ENCODE measurements at regions not wholly inside any gene's neighbourhood (a gene's known extent, or its start where the extent isn't known, plus 50 kb on each side); places are given as distances from the start of the nearest gene placed in this dataset.
"Not testable (repeated sequence)": the region's sequence is repeated elsewhere in the genome, so short reads cannot be mapped to it uniquely, and the experiment has no call there.

- Histone ChIP-seq H3K9me3 (no peaks in the 10 kb centered on the region), H3K4me3 (no peak overlapping the region), H3K27me3 (no peaks in the 10 kb centered on the region), H3K36me3 (no peaks in the 10 kb centered on the region)
- no peak for DNase-seq
Measured at GRCh38 chr14:106067935-106068334, 541.6 kb downstream of the TMEM121 start.

- no peak overlapping the region for H3K4me3 ChIP-seq
- H3K36me3 ChIP-seq: no peaks in the 10 kb centered on the region
- H3K27me3 ChIP-seq: no peaks in the 10 kb centered on the region
- no peak for DNase-seq
- no peaks in the 10 kb centered on the region for H3K9me3 ChIP-seq
Measured at GRCh38 chr14:106069804-106070625, 543.6 kb downstream of the TMEM121 start.

DNA sequence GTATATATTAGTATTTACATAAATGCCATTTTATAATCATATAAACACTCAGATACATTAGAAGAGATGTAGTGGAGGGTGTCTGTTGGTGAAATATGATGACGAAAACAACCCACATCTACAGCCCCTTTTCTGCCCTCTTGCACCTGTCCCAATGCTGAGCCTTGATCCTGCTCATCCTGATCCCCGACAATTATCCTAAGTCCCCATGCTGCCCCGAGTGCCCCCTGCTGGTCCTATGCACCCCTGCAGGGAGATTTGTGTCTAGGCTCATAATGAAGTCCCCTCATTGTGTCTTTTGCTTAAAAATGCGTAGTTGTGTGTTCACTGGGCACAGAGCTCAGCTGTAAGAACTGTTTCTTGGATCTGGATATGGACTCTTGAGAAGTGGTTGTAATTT is 554.5 kb downstream of the TMEM121 start:
- DNase-seq: no peak
- no peaks in the 10 kb centered on the region for H3K27me3 ChIP-seq
- no peaks in the 10 kb centered on the region for H3K9me3 ChIP-seq
- H3K4me3 ChIP-seq: no peak overlapping the region
- H3K36me3 ChIP-seq: no peaks in the 10 kb centered on the region

GRCh38 chr14:106081721-106082120 is 555.3 kb downstream of the TMEM121 start:
- not testable (repeated sequence) for DNase-seq

GRCh38 chr14:106083082-106083481 is 556.7 kb downstream of the TMEM121 start:
- no peaks in the 10 kb centered on the region for H3K9me3 ChIP-seq
- H3K4me3 ChIP-seq: no peak overlapping the region
- no peaks in the 10 kb centered on the region for H3K27me3 ChIP-seq
- DNase-seq: no peak
- H3K36me3 ChIP-seq: no peaks in the 10 kb centered on the region

More at GRCh38 chr14:106081721-106082120, 555.3 kb downstream of the TMEM121 start:
- H3K9me3 ChIP-seq, H3K36me3 ChIP-seq, H3K4me3 ChIP-seq, H3K27me3 ChIP-seq: not testable (repeated sequence)

- DNase-seq: no peak
- H3K36me3 ChIP-seq: no peaks in the 10 kb centered on the region
- no peaks in the 10 kb centered on the region for H3K9me3 ChIP-seq
- H3K4me3 ChIP-seq: no peak overlapping the region
- no peaks in the 10 kb centered on the region for H3K27me3 ChIP-seq
Measured at GRCh38 chr14:106087837-106088236, 561.5 kb downstream of the TMEM121 start.

DNA sequence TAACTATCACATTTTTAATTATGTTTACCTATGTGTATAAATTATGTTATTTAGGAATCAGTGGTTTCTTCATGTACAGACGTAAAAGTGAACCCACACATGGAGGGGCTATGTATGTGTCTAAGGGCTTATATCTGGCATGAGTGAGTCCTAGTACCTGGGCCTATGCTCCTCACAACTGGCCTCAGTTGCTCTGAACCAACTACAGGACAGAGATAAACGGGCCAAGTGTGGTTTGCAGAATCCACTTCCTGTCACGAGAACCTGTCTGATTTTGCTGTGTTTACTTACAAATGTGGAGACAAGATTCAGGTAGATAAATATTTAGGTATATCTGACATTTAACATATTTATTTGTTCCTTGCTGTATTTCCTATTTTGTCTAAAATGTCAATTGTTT is 562.5 kb downstream of the TMEM121 start:
- H3K36me3 ChIP-seq, H3K27me3 ChIP-seq, H3K4me3 ChIP-seq, DNase-seq, H3K9me3 ChIP-seq: not testable (repeated sequence)

DNA sequence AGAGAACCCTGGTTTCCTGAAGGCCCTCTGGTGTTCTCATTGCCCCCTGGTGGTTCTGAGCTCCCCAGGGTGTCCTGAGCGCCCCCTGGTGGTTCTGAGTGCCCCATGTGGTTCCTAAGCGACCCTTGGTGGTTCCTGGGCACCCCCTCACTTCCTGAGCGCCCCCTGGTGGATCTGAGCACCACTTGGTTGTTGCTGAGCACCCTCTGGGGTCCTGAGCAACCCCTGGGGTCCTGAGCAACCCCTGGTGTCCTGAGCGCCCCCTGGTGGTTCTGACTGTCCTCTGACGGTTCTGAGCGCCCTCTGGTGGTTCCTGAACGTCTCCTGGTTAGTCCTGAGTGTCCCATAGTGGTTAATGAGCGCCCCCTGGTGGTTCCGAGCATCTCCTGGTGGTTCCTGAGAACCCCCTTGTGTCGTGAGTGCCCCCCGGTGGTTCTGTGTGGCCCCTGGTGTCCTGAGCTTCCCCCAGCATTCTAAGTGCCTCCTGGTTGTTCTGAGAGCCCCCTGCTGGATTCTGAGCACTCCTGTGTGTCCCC is 568.3 kb downstream of the TMEM121 start:
- DNase-seq: peak; percentile 18
- H3K36me3 ChIP-seq: no peaks in the 10 kb centered on the region

GRCh38 chr14:106107703-106108102 is 581.3 kb downstream of the TMEM121 start:
- Histone ChIP-seq H3K4me3 (no peak overlapping the region), H3K36me3 (no peaks in the 10 kb centered on the region), H3K27me3 (no peaks in the 10 kb centered on the region), H3K9me3 (no peaks in the 10 kb centered on the region)
- no peak for DNase-seq

More for the DNA sequence above, 568.3 kb downstream of the TMEM121 start:
- no peak overlapping the region for H3K4me3 ChIP-seq
- no peaks in the 10 kb centered on the region for H3K9me3 ChIP-seq
- H3K27me3 ChIP-seq: no peaks in the 10 kb centered on the region

DNA sequence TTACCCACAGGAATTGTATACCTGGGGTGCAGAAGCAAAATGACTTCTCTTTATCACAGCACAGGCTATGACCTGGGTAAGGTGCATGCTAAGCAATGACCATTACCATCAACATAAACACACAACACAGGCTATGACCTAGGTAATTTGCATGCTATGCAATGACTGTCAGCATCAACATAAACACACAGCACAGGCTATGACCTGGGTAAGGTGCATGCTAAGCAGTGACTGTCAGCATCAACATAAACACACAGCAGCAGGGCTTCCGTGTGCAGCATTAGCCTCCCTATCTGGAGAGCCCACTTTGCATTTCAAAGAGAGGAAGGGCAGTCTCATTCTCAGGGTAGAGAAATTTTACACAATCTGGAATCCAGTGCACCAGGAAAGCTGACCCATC is 583.0 kb downstream of the TMEM121 start:
- H3K4me3 ChIP-seq: no peak overlapping the region

GRCh38 chr14:106115401-106115800 is 589.0 kb downstream of the TMEM121 start:
- H3K36me3 ChIP-seq: no peaks in the 10 kb centered on the region
- no peak overlapping the region for H3K4me3 ChIP-seq
- no peak for DNase-seq
- no peaks in the 10 kb centered on the region for H3K9me3 ChIP-seq
- no peaks in the 10 kb centered on the region for H3K27me3 ChIP-seq

More for the DNA sequence above, 583.0 kb downstream of the TMEM121 start:
- Histone ChIP-seq H3K36me3 (no peaks in the 10 kb centered on the region), H3K9me3 (no peaks in the 10 kb centered on the region), H3K27me3 (no peaks in the 10 kb centered on the region)
- no peak for DNase-seq

- H3K27me3 ChIP-seq, DNase-seq, H3K36me3 ChIP-seq, H3K4me3 ChIP-seq, H3K9me3 ChIP-seq: not testable (repeated sequence)
Measured at GRCh38 chr14:106116339-106116930, 590.1 kb downstream of the TMEM121 start.

GRCh38 chr14:106120101-106120500 is 593.7 kb downstream of the TMEM121 start:
- DNase-seq: no peak
- Histone ChIP-seq H3K36me3 (no peaks in the 10 kb centered on the region), H3K9me3 (no peaks in the 10 kb centered on the region)

DNA sequence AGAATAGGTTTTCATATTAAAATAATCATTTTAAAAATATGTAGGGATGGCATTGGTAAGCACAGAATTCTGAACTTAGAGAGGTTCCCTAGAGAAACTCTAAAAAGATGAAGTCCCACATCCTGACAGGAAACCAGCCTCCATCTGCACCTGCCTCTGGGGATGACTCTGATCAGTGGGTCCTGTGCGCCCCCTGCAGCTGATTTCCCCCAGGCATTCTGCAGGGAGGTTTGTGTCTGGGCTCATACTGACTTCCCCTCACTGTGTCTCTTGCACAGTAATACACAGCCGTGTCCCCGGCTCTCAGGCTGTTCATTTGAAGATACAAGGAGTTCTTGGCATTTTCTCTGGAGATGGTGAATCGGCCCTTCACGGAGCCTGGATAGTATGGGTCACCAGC is 602.9 kb downstream of the TMEM121 start:
- Histone ChIP-seq H3K9me3 (no peaks in the 10 kb centered on the region), H3K36me3 (no peaks in the 10 kb centered on the region), H3K4me3 (no peak overlapping the region), H3K27me3 (no peaks in the 10 kb centered on the region)
- no peak for DNase-seq

More at GRCh38 chr14:106120101-106120500, 593.7 kb downstream of the TMEM121 start:
- H3K4me3 ChIP-seq: no peak overlapping the region
- H3K27me3 ChIP-seq: no peaks in the 10 kb centered on the region

DNA sequence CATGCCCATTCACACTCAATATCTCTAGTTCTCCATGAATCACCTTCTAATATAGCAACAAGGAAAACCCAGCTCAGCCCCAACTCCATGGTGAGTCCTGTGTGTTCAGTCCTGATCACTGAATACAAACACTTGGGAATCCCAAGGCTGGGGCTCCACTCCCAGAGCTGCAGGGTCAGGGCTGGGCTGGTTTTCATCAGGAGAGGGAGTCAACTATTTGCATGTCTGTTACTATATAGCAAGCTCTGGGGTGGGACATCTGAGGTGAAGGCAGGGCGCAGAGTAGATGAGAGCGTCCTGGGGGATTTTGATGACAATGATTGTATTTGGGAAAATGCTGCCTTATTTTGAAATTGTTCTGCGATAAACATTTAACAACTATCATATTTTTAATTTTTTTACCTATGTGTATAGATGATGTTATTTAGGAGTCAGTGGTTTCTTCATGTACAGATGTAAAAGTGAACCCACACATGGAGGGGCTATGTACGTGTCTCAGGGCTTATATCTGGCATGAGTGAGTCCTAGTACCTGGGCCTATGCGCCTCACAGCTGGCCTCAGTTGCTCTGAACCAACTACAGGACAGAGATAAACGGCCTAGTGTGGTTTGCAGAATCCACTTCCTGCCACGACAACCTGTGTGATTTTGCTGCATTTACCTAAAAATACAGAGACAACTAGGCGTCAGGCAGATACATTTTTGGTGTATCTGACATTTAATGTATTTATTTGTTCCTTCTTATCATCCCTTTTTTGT is 603.7 kb downstream of the TMEM121 start:
- not testable (repeated sequence) for DNase-seq, H3K27me3 ChIP-seq, H3K36me3 ChIP-seq, H3K9me3 ChIP-seq, H3K4me3 ChIP-seq

DNA sequence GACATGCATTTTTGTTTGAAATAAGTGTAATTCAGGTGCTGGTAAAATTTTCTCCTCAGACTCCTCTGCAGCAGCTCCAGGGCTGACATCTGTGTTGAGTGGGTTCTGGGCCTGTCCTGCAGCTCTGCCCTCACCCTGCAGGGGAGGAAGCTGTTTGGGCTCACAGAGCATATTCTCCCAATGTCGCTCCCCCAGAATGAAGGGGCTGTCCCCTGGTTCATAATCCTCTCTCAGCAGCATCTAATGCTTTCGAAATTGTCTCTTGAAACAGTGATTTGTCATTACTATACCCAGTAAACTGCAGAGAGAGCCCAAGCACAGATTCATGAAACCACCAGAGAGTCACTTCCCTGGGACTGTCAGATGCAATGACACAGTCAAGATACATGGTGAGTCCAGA is 606.7 kb downstream of the TMEM121 start:
- H3K36me3 ChIP-seq, H3K4me3 ChIP-seq, DNase-seq, H3K9me3 ChIP-seq, H3K27me3 ChIP-seq: not testable (repeated sequence)

DNA sequence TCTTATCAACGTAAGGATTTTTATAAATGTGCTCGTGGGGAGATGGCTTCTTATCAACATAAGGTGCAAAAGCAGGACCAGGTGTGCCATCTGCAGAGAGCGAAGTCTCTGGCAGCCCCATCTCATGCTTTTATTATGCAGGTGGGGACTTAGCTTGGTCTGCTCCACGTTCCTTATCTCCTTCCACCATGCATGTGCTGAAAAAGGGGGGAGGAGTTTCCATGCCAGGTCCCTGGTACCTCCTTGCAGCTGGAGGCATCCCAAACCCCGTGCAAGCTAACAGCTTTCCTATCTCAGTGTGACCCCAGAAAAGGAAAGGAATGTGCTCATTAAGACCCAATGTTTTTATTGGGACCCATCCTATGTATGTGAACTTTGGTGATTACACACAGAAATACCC is 608.5 kb downstream of the TMEM121 start:
- Histone ChIP-seq H3K36me3 (no peaks in the 10 kb centered on the region), H3K9me3 (no peaks in the 10 kb centered on the region), H3K4me3 (no peak overlapping the region), H3K27me3 (no peaks in the 10 kb centered on the region)
- no peak for DNase-seq
